CD14-positive monocyte (primary cell): ENCODE measurements at regions not wholly inside any gene's neighbourhood (a gene's known extent, or its start where the extent isn't known, plus 50 kb on each side); places are given as distances from the start of the nearest gene placed in this dataset.

Experiments used
- DNase-seq, 3 donors: peaks; one replicate each; pipeline ENCODE4 v3.0.0-alpha.2; 2011 to 2022
- H2AFZ ChIP-seq: 2 replicates; pipeline ENCODE4 v1.6.0; 2012; ENCODE audit warnings: mild to moderate bottlenecking, low read depth, low read length, inconsistent platforms; ENCODE audit not compliant: insufficient read depth, poor library complexity, severe bottlenecking
- H3K27ac ChIP-seq, 2 donors: 1 replicate in 1 of 2; 2 replicates in 1 of 2; pipeline ENCODE4 v1.5.1; 2012 to 2013; ENCODE audit warnings: low read length in 2 of 2, control low read depth in 1 of 2, inconsistent platforms in 1 of 2, low read depth in 1 of 2, mild to moderate bottlenecking in 1 of 2
- H3K27me3 ChIP-seq, 2 donors: one replicate each; pipeline versions ENCODE4 v1.6.0 to v1.6.1; 2011 to 2013; ENCODE audit warnings: low read length in 2 of 2; ENCODE audit not compliant: control insufficient read depth in 2 of 2, insufficient read depth in 2 of 2
- H3K36me3 ChIP-seq, 2 donors: replicated peaks in 1 of 2; 1 replicate in 1 of 2; 2 replicates in 1 of 2; pipeline versions ENCODE4 v1.5.1 to v1.6.1; 2012 to 2013; ENCODE audit warnings: low read length in 2 of 2, control low read depth in 1 of 2, inconsistent platforms in 1 of 2, mild to moderate bottlenecking in 1 of 2; ENCODE audit not compliant: insufficient read depth in 2 of 2, control insufficient read depth in 1 of 2
- H3K4me1 ChIP-seq, 2 donors: 1 replicate in 1 of 2; 2 replicates in 1 of 2; pipeline versions ENCODE4 v1.5.1 to v1.6.1; 2012 to 2013; ENCODE audit warnings: low read length in 2 of 2, control low read depth in 1 of 2, inconsistent platforms in 1 of 2, mild to moderate bottlenecking in 1 of 2, moderate library complexity in 1 of 2; ENCODE audit not compliant: insufficient read depth in 2 of 2, control insufficient read depth in 1 of 2
- H3K4me2 ChIP-seq: replicated peaks from 2 replicates; pipeline ENCODE3; 2012; ENCODE audit warnings: low read length, moderate library complexity, mild to moderate bottlenecking; ENCODE audit not compliant: poor library complexity, severe bottlenecking; ENCODE audit errors: extremely low read depth
- H3K4me3 ChIP-seq, 3 experiments: fragments of 200-600 bp in 1 of 3; sonication (generic) in 1 of 3; replicated peaks in 1 of 3; 1 replicate in 2 of 3; 2 replicates in 1 of 3; pipeline ENCODE4 v1.5.1; 2011 to 2013; ENCODE audit warnings: low read length in 3 of 3, mild to moderate bottlenecking in 3 of 3, control low read depth in 2 of 3, low read depth in 2 of 3, inconsistent platforms in 1 of 3, moderate library complexity in 1 of 3
- H3K79me2 ChIP-seq: 2 replicates; pipeline ENCODE4 v1.6.0; 2012; ENCODE audit warnings: mild to moderate bottlenecking, control low read depth, inconsistent platforms, low read length, moderate library complexity; ENCODE audit not compliant: insufficient read depth
- H3K9ac ChIP-seq: 2 replicates; pipeline ENCODE4 v1.6.0; 2017; ENCODE audit warnings: low read length, mild to moderate bottlenecking; ENCODE audit not compliant: insufficient read depth, poor library complexity, severe bottlenecking
- H3K9me3 ChIP-seq, 2 donors: replicated peaks in 1 of 2; 1 replicate in 1 of 2; 2 replicates in 1 of 2; pipeline versions ENCODE4 v1.5.1 to v1.6.1; 2012 to 2013; ENCODE audit warnings: low read length in 2 of 2, control low read depth in 1 of 2; ENCODE audit not compliant: control insufficient read depth in 1 of 2, insufficient read depth in 1 of 2
- H4K20me1 ChIP-seq: 2 replicates; pipeline ENCODE4 v1.6.0; 2012; ENCODE audit warnings: mild to moderate bottlenecking, low read length, control low read depth, moderate library complexity; ENCODE audit not compliant: insufficient read depth
- H3K27ac Mint-ChIP-seq, 7 donors: one replicate each; pipeline ENCODE4 v1.8.0; 2020; ENCODE audit warnings: mild to moderate bottlenecking in 7 of 7, mixed read lengths in 7 of 7, moderate library complexity in 6 of 7, inconsistent platforms in 2 of 7
- H3K27me3 Mint-ChIP-seq, 3 donors: one replicate each; pipeline ENCODE4 v1.8.0; 2021 to 2022; ENCODE audit warnings: low read depth in 3 of 3, mild to moderate bottlenecking in 3 of 3, mixed read lengths in 3 of 3, moderate library complexity in 3 of 3, inconsistent platforms in 1 of 3
- H3K36me3 Mint-ChIP-seq, 2 donors: one replicate each; pipeline ENCODE4 v1.8.0; 2020; ENCODE audit warnings: mixed read lengths in 2 of 2, inconsistent platforms in 1 of 2, mild to moderate bottlenecking in 1 of 2
- H3K4me1 Mint-ChIP-seq: one replicate; pipeline ENCODE4 v1.8.0; 2020; ENCODE audit warnings: mild to moderate bottlenecking, mixed read lengths
- H3K4me3 Mint-ChIP-seq, 2 donors: one replicate each; pipeline ENCODE4 v1.8.0; 2020; ENCODE audit warnings: mild to moderate bottlenecking in 2 of 2, mixed read lengths in 2 of 2, moderate library complexity in 1 of 2
- H3K9me3 Mint-ChIP-seq, 7 donors: one replicate each; pipeline ENCODE4 v1.8.0; 2020 to 2022; ENCODE audit warnings: mixed read lengths in 7 of 7, mild to moderate bottlenecking in 6 of 7, moderate library complexity in 6 of 7, inconsistent platforms in 2 of 7
- WGBS: methylation state at CpG from one replicate; pipeline ENCODE4 v1.1.5; 2013; ENCODE audit warnings: missing lambda C conversion rate; ENCODE audit not compliant: insufficient coverage; 5-methylcytosine and 5-hydroxymethylcytosine counted together
- intact Hi-C, 2 donors: fragments of 100-400 bp; cut with micrococcal nuclease; formaldehyde crosslinking; loops; one replicate each; pipeline versions ENCODE4 v1.15.0 to v1.15.1; 2023
- TF ChIP-seq, protein P1 (sequence below): fragments of 200-600 bp; IDR thresholded peaks from one replicate; pipeline ENCODE4 v1.8.0; 2022; ENCODE audit warnings: antibody characterized with exemption, mild to moderate bottlenecking

DNA sequence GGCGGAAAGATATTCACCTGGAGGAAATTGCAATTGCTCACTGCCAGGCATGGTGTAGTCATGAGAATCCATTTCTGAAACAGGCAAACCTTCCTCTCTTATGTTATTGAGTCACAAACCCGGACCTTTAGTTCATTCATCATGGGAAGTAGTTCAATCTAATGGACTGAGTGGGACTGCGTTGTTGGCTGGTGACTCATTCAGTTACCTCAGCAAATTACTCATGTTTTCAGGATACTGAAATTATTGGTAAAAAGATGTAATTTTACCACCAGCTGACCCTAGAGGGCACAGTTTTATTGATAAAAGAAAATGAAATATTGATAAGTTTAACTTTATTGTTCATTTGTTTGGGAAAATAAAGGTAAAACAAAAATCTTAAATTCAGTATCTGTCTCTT lies 1194.4 kb upstream of the SORCS1 start:
- H3K36me3 ChIP-seq = no peaks in the 10 kb centered on the region
- H3K9me3 Mint-ChIP-seq = peaks cover 0 to 3% (median 0%) of the 10 kb centered on the region in 7 donors
- TF ChIP-seq, protein P1, sequence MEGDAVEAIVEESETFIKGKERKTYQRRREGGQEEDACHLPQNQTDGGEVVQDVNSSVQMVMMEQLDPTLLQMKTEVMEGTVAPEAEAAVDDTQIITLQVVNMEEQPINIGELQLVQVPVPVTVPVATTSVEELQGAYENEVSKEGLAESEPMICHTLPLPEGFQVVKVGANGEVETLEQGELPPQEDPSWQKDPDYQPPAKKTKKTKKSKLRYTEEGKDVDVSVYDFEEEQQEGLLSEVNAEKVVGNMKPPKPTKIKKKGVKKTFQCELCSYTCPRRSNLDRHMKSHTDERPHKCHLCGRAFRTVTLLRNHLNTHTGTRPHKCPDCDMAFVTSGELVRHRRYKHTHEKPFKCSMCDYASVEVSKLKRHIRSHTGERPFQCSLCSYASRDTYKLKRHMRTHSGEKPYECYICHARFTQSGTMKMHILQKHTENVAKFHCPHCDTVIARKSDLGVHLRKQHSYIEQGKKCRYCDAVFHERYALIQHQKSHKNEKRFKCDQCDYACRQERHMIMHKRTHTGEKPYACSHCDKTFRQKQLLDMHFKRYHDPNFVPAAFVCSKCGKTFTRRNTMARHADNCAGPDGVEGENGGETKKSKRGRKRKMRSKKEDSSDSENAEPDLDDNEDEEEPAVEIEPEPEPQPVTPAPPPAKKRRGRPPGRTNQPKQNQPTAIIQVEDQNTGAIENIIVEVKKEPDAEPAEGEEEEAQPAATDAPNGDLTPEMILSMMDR = no peak
- peaks cover 0 to 2% (median 0%) of the 10 kb centered on the region in 3 donors for H3K27me3 Mint-ChIP-seq
- H3K9ac ChIP-seq = no peak overlapping the region
- H3K27ac Mint-ChIP-seq = no peak overlapping the region
- H3K36me3 Mint-ChIP-seq = no peaks in the 10 kb centered on the region
- H3K4me1 ChIP-seq = no peaks in the 10 kb centered on the region
- peaks cover 3% of the 10 kb centered on the region for H3K4me1 Mint-ChIP-seq
- no peak overlapping the region for H3K4me3 Mint-ChIP-seq
- H4K20me1 ChIP-seq = no peaks in the 10 kb centered on the region
- intact Hi-C loops = no loop called here
- DNase-seq = peak in 1 of 3 donors; percentile 13
- H3K9me3 ChIP-seq = no peaks in the 10 kb centered on the region
- no peak overlapping the region for H3K4me3 ChIP-seq
- WGBS = no CpG with 5 or more reads among the region's 3 CpGs
- no peak overlapping the region for H3K27ac ChIP-seq
- H3K4me2 ChIP-seq = no peak overlapping the region
- H3K27me3 ChIP-seq = no peaks in the 10 kb centered on the region
- H3K79me2 ChIP-seq = no peaks in the 10 kb centered on the region
- no peak overlapping the region for H2AFZ ChIP-seq

DNA sequence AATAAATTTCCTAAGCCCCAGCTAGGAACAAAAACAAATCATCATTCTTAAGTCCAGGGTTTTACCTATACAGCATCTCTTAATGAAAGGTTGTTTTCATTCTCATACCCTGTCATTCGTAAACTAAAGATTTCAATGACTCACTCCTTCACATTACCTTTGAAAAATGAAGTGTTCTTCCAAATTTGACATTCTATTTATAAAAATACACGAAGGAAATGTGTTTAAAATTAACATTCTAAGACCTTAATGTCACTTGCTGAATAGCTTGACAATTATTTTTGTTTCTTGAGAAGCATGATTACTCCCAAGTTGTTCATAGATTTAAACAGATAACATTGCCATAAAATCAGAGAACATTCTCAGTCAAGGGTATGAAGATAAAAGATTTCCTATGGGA lies 1188.3 kb upstream of the SORCS1 start:
- no peak overlapping the region for H3K4me3 ChIP-seq
- H2AFZ ChIP-seq = no peak overlapping the region
- H3K36me3 ChIP-seq = no peaks in the 10 kb centered on the region
- DNase-seq = no peak
- intact Hi-C loops = no loop called here
- Mint-ChIP-seq H3K4me1 (no peaks in the 10 kb centered on the region), H3K36me3 (no peaks in the 10 kb centered on the region), H3K27me3 (no peaks in the 10 kb centered on the region), H3K9me3 (peaks cover 0 to 7% (median 0%) of the 10 kb centered on the region in 7 donors), H3K4me3 (no peak overlapping the region), H3K27ac (no peak overlapping the region)
- no peaks in the 10 kb centered on the region for H3K79me2 ChIP-seq
- no peaks in the 10 kb centered on the region for H3K27me3 ChIP-seq
- no peak overlapping the region for H3K9ac ChIP-seq
- no CpG with 5 or more reads among the region's 2 CpGs for WGBS
- TF ChIP-seq, protein P1 = no peak
- H4K20me1 ChIP-seq = no peaks in the 10 kb centered on the region
- no peak overlapping the region for H3K27ac ChIP-seq
- no peaks in the 10 kb centered on the region for H3K4me1 ChIP-seq
- H3K4me2 ChIP-seq = no peak overlapping the region
- no peaks in the 10 kb centered on the region for H3K9me3 ChIP-seq
